Esophagus muscularis mucosa (tissue), 4 donors: ENCODE measurements at regions not wholly inside any gene's neighbourhood (a gene's known extent, or its start where the extent isn't known, plus 50 kb on each side); places are given as distances from the start of the nearest gene placed in this dataset.

Experiments
- DNase-seq: peaks from one replicate; pipeline ENCODE4 v3.0.0-alpha.2; 2017; ENCODE audit errors: extremely low spot score
- H3K27ac ChIP-seq, 4 donors: fragments of 200-600 bp; sonication (generic); replicated peaks in 1 of 4; 1 replicate in 3 of 4; 2 replicates in 1 of 4; pipeline ENCODE4 v1.5.1; 2016 to 2019; ENCODE audit warnings: mild to moderate bottlenecking in 1 of 4
- H3K27me3 ChIP-seq, 4 donors: fragments of 200-600 bp; sonication (generic); one replicate each; pipeline versions ENCODE4 v1.5.1 to v1.6.0; 2016 to 2019
- H3K36me3 ChIP-seq, 4 donors: fragments of 200-600 bp; sonication (generic); one replicate each; pipeline ENCODE4 v1.5.1; 2016 to 2019
- H3K4me1 ChIP-seq, 4 donors: fragments of 200-600 bp; sonication (generic); one replicate each; pipeline ENCODE4 v1.5.1; 2016 to 2019
- H3K4me3 ChIP-seq, 4 donors: fragments of 200-600 bp; sonication (generic); 1 replicate in 2 of 4; 2 replicates in 2 of 4; pipeline ENCODE4 v1.5.1; 2016 to 2019; ENCODE audit warnings: mild to moderate bottlenecking in 4 of 4, moderate library complexity in 1 of 4
- H3K9me3 ChIP-seq, 4 donors: fragments of 200-600 bp; sonication (generic); 1 replicate in 3 of 4; 2 replicates in 1 of 4; pipeline ENCODE4 v1.5.1; 2016 to 2019
- CTCF ChIP-seq, 3 experiments: fragments of 200-600 bp in 2 of 3; fragments of 450-650 bp in 1 of 3; sonication (generic) in 2 of 3; IDR thresholded peaks; one replicate each; pipeline ENCODE4 v1.5.1; 2017 to 2019; ENCODE audit warnings: antibody characterized with exemption in 3 of 3, mild to moderate bottlenecking in 2 of 3, moderate library complexity in 1 of 3
- EP300 ChIP-seq: sonication (generic); formaldehyde crosslinking; IDR thresholded peaks from one replicate; pipeline ENCODE4 v1.6.1; 2017; ENCODE audit warnings: antibody characterized with exemption
- POLR2A ChIP-seq: fragments of 450-650 bp; IDR thresholded peaks from one replicate; pipeline ENCODE4 v1.6.1; 2017; ENCODE audit warnings: antibody characterized with exemption, moderate library complexity, mild to moderate bottlenecking, low read depth
- POLR2AphosphoS5 ChIP-seq, 2 donors: sonication (generic); formaldehyde crosslinking; IDR thresholded peaks; one replicate each; pipeline ENCODE4 v1.6.1; 2017; ENCODE audit warnings: antibody characterized with exemption in 2 of 2
- WGBS: methylation state at CpG from one replicate; pipeline ENCODE4 v1.1.5; 2018; 5-methylcytosine and 5-hydroxymethylcytosine counted together
- intact Hi-C: fragments of 100-400 bp; cut with DNase I; formaldehyde crosslinking; loops from one replicate; pipeline ENCODE4 v1.15.1; 2023

- peaks cover 13 to 40% (median 36%) of the 10 kb centered on the region in 4 donors for H3K4me1 ChIP-seq
- no peak for DNase-seq
- intact Hi-C loops: no loop called here
- no peak overlapping the region for H3K27ac ChIP-seq
- H3K9me3 ChIP-seq: no peaks in the 10 kb centered on the region
- no peaks in the 10 kb centered on the region for H3K27me3 ChIP-seq
- TF ChIP-seq CTCF (IDR thresholded peaks at IDR 0.05) (no peak), POLR2AphosphoS5 (IDR thresholded peaks at IDR 0.05) (no peak)
- H3K36me3 ChIP-seq: no peaks in the 10 kb centered on the region
- 93% methylated on average over 7 of the region's 7 CpGs for WGBS
- H3K4me3 ChIP-seq: no peak overlapping the region
Observed at GRCh38 chr2:239467281-239467955, 66.6 kb upstream of the HDAC4 start.

- H3K36me3 ChIP-seq: no peaks in the 10 kb centered on the region
- no peak overlapping the region for H3K4me3 ChIP-seq
- no peak for TF ChIP-seq POLR2AphosphoS5 (IDR thresholded peaks at IDR 0.05)
- WGBS: 92% methylated on average over 13 of the region's 14 CpGs
- intact Hi-C loops: no loop called here
- no peaks in the 10 kb centered on the region for H3K9me3 ChIP-seq
- DNase-seq: no peak
- H3K4me1 ChIP-seq: peaks cover 13 to 40% (median 36%) of the 10 kb centered on the region in 4 donors
- H3K27ac ChIP-seq: no peak overlapping the region
- H3K27me3 ChIP-seq: no peaks in the 10 kb centered on the region
Observed at GRCh38 chr2:239466755-239467271, 66.0 kb upstream of the HDAC4 start.

- DNase-seq: no peak
- Histone ChIP-seq H3K9me3 (no peaks in the 10 kb centered on the region), H3K36me3 (no peaks in the 10 kb centered on the region), H3K4me1 (peaks cover 13 to 40% (median 36%) of the 10 kb centered on the region in 4 donors), H3K27ac (peak overlapping the region in 1 of 4 donors; percentile 66), H3K4me3 (no peak overlapping the region), H3K27me3 (no peaks in the 10 kb centered on the region)
- 93% methylated on average over 5 of the region's 10 CpGs for WGBS
- TF ChIP-seq POLR2AphosphoS5 (IDR thresholded peaks at IDR 0.05) (no peak), CTCF (IDR thresholded peaks at IDR 0.05) (no peak), POLR2A (no peak), EP300 (no peak)
- intact Hi-C loops: no loop called here
Observed at GRCh38 chr2:239466061-239466754, 65.4 kb upstream of the HDAC4 start.

GRCh38 chr2:239465017-239466001, 64.5 kb upstream of the HDAC4 start:
- 72% methylated on average over 23 of the region's 31 CpGs for WGBS
- peak overlapping the region; percentile 56 to 66 (median 65) for H3K27ac ChIP-seq
- DNase-seq: peak; percentile 94

GRCh38 chr2:239464166-239465016, 63.6 kb upstream of the HDAC4 start:
- Histone ChIP-seq H3K27me3 (no peaks in the 10 kb centered on the region), H3K9me3 (no peaks in the 10 kb centered on the region), H3K36me3 (no peaks in the 10 kb centered on the region), H3K27ac (peak overlapping the region; percentile 56 to 66 (median 65)), H3K4me3 (no peak overlapping the region), H3K4me1 (peaks cover 13 to 40% (median 36%) of the 10 kb centered on the region in 4 donors)
- intact Hi-C loops: no loop called here
- TF ChIP-seq CTCF (IDR thresholded peaks at IDR 0.05) (no peak), POLR2AphosphoS5 (IDR thresholded peaks at IDR 0.05) (no peak), POLR2A (no peak), EP300 (no peak)
- WGBS: 90% methylated on average over 17 of the region's 21 CpGs
- no peak for DNase-seq

More at GRCh38 chr2:239465017-239466001, 64.5 kb upstream of the HDAC4 start:
- Histone ChIP-seq H3K4me1 (peaks cover 13 to 40% (median 36%) of the 10 kb centered on the region in 4 donors), H3K4me3 (no peak overlapping the region), H3K36me3 (no peaks in the 10 kb centered on the region), H3K9me3 (no peaks in the 10 kb centered on the region), H3K27me3 (no peaks in the 10 kb centered on the region)
- intact Hi-C loops: no loop called here
- TF ChIP-seq POLR2A: no peak
- peak; percentile 27 to 53 for TF ChIP-seq POLR2AphosphoS5 (IDR thresholded peaks at IDR 0.05)
